IPS-18c (cell line): ENCODE measurements at regions not wholly inside any gene's neighbourhood (a gene's known extent, or its start where the extent isn't known, plus 50 kb on each side); places are given as distances from the start of the nearest gene placed in this dataset.

ENCODE experiments used
- H3K4me3 ChIP-seq: 2 replicates; pipeline ENCODE4 v1.7.0; 2013; ENCODE audit warnings: low read depth, mild to moderate bottlenecking, low read length, moderate library complexity; ENCODE audit not compliant: insufficient read depth
- H3K9me3 ChIP-seq: one replicate; pipeline ENCODE4 v1.6.1; 2013; ENCODE audit warnings: mild to moderate bottlenecking, low read length, moderate library complexity; ENCODE audit not compliant: control insufficient read depth, insufficient read depth

- no peak overlapping the region for H3K4me3 ChIP-seq
- H3K9me3 ChIP-seq: no peaks in the 10 kb centered on the region
Observed at GRCh38 chr6:14748679-14749078, 497.2 kb upstream of the JARID2 start.

GRCh38 chr6:14750059-14750661 is 495.7 kb upstream of the JARID2 start:
- H3K4me3 ChIP-seq: no peak overlapping the region
- H3K9me3 ChIP-seq: no peaks in the 10 kb centered on the region

DNA sequence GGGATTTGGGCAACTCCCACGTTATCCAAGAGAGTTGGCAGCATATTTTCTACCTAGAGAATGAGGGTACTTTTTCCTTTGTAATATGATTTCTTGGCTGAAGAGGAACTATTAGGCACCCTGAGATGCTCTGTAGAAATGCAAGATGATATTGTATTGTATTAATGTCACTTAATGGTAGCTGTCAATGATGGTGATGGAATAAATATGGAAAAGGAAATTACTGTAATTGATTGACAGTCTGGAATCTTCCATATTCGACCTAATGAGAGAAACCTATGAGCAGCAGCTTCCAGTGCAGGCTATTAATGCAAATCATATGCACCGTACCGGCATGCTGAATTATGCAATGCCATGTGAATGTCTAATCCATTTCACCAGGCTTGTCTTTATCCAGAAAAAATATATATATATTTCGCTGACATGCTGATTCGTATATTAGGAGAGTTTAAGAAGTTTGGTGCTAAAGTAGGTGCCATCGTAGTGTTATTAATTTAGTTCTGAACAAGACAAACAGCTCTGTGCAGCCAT is 494.2 kb upstream of the JARID2 start:
- H3K9me3 ChIP-seq: no peaks in the 10 kb centered on the region
- H3K4me3 ChIP-seq: no peak overlapping the region

GRCh38 chr6:14754751-14755513 is 490.9 kb upstream of the JARID2 start:
- Histone ChIP-seq H3K9me3 (no peaks in the 10 kb centered on the region), H3K4me3 (no peak overlapping the region)

GRCh38 chr6:14756340-14756739 is 489.5 kb upstream of the JARID2 start:
- no peak overlapping the region for H3K4me3 ChIP-seq
- H3K9me3 ChIP-seq: no peaks in the 10 kb centered on the region

DNA sequence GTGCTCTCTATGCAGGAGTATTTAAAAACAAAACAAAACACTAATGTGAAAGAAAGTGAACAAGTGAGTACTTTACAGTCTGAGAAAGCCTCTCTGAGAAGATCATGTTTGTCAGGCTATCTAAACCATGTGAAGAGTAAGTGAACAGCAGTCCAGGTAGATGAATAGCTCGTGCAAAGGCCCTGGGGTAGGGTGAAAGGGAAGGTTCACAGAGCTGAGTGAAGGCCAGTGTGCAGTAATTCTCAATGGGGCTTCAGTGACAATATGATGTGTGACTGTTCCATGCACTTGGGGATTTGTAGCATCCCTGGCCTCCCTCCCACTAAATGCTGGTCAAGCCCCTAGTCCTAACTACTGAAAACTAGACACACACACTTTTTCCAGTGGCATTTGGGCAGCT is 488.9 kb upstream of the JARID2 start:
- H3K9me3 ChIP-seq: no peaks in the 10 kb centered on the region

DNA sequence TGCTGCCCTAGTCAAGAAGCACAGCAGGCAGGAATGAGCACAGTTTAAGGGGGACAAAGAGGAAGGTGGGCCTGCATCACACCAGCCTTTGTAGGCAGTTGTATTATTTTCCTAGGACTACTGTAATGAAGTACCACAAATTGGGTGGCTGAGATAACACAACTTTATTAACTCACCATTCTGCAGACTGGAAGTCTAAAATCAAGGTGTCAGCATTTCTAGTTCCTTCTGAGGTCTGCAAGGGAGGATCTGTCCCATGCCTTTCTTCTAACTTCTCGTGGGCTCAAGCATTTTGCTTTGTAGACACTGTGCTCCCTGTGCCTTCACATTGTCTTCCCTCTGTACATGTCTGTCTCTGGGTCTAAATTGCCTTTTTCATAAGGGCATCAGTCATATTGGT is 488.5 kb upstream of the JARID2 start:
- H3K9me3 ChIP-seq: no peaks in the 10 kb centered on the region
- H3K4me3 ChIP-seq: no peak overlapping the region

More for the DNA sequence above, 488.9 kb upstream of the JARID2 start:
- no peak overlapping the region for H3K4me3 ChIP-seq

GRCh38 chr6:14758421-14759081 is 487.3 kb upstream of the JARID2 start:
- Histone ChIP-seq H3K9me3 (no peaks in the 10 kb centered on the region), H3K4me3 (no peak overlapping the region)

GRCh38 chr6:14759976-14760672 is 485.7 kb upstream of the JARID2 start:
- Histone ChIP-seq H3K9me3 (no peaks in the 10 kb centered on the region), H3K4me3 (no peak overlapping the region)

DNA sequence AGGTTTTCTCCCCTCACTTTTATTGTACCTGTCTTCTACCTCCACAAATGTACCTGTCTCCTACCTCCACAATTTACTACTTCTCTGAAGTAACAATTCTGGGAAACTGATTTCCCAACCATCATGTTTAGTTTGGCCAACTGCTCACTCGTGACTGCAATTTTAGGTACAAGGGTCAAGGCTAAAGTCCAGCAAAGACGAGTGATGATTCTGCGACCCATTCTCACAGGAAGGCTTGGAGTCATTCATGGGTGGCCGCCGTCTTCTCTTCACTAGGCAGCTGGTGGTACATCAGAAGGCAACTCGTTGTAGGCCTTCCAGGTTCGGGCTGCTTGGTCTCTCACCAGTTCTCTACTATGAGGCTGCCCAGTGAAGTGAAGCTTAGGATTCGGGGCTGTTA is 483.8 kb upstream of the JARID2 start:
- Histone ChIP-seq H3K4me3 (no peak overlapping the region), H3K9me3 (no peaks in the 10 kb centered on the region)

DNA sequence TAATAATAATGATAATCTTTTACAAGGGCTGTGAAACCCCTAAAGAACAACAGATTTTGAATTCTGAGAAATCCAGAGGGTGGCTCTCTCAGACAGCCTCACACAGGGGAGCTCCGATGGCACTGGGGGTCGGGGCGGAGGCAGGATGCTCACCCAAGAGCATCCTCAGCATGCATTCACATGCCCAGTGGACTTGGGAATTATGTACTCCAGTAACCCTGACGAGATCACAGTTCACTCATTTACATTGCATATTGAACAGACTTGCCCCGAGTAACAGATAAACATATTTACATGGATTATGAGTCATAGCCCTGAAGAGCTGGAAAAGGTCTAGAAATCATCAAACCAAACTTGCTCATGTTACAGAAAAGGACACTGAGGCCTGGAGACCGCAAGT is 482.7 kb upstream of the JARID2 start:
- no peaks in the 10 kb centered on the region for H3K9me3 ChIP-seq
- no peak overlapping the region for H3K4me3 ChIP-seq

DNA sequence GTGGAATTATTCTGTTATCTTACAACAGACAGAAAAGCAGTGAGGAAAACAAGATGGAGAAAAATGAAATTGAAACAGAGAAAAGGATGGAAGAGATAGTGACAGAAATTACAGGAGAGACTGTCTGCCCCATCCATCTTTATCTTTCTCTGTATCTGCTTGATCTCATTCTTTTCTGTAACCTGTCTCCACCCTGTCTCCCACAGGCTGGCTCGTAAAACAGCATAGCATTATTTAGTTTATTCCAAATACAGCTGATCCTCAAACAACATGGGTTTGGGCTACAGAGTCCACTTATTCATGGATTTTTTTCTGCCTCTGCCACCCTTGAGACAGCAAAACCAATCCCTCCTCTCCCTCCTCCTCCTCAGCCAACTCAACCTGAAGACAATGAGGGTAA is 482.3 kb upstream of the JARID2 start:
- Histone ChIP-seq H3K9me3 (no peaks in the 10 kb centered on the region), H3K4me3 (no peak overlapping the region)

DNA sequence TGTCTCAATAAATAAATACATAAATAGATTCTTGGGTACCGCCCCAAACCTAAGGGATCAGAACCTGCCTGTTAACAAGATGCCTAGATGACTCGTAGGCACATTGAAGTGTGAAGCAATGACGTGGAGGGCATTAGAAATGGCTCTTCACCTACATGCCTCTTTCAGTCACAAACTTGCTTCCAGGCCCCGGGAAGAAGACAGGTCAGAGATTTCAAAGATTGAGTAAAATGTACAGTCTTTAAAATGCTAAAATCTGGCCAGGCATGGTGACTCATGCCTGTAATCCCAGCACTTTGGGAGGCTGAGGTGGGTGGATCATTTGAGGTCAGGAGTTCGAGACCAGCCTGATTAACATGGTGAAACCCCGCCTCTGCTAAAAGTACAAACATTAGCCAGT is 480.8 kb upstream of the JARID2 start:
- Histone ChIP-seq H3K9me3 (no peaks in the 10 kb centered on the region), H3K4me3 (no peak overlapping the region)

- no peaks in the 10 kb centered on the region for H3K9me3 ChIP-seq
- H3K4me3 ChIP-seq: no peak overlapping the region
Observed at GRCh38 chr6:14765721-14766390, 480.0 kb upstream of the JARID2 start.

DNA sequence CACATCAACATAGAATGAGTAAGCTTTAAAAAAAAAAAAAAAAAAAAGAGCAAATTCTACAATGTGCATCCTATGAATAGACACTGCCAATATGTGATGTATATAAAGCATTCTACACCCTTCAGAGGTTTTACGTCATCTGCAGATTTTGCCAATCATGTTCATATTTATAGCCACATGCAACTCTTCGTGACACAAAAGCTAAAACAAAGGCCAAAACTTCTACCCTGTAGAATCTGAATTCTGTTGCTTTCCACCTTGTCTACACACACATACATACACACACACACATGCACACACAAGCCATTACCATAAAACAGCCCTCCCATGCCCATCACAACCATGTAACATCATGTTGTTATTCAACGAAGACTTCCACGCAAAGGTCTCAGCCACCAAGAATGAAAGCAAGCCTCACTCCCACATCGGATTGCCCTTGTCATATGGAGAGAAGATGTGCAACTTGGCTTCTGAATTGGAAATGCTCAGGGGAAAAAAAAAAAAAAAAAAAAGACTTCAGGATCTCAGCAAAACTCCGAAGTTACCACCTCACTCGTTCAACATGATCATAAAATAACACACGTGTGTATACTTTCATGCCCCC is 479.4 kb upstream of the JARID2 start:
- Histone ChIP-seq H3K9me3 (no peaks in the 10 kb centered on the region), H3K4me3 (no peak overlapping the region)

- Histone ChIP-seq H3K9me3 (no peaks in the 10 kb centered on the region), H3K4me3 (no peak overlapping the region)
Observed at GRCh38 chr6:14767226-14767625, 478.6 kb upstream of the JARID2 start.

GRCh38 chr6:14770040-14770439 is 475.8 kb upstream of the JARID2 start:
- Histone ChIP-seq H3K4me3 (no peak overlapping the region), H3K9me3 (no peaks in the 10 kb centered on the region)
